Esophagus muscularis mucosa (tissue), 4 donors: ENCODE measurements at regions not wholly inside any gene's neighbourhood (a gene's known extent, or its start where the extent isn't known, plus 50 kb on each side); places are given as distances from the start of the nearest gene placed in this dataset.

Experiments
- DNase-seq: peaks from one replicate; pipeline ENCODE4 v3.0.0-alpha.2; 2017; ENCODE audit errors: extremely low spot score
- H3K27ac ChIP-seq, 4 donors: fragments of 200-600 bp; sonication (generic); replicated peaks in 1 of 4; 1 replicate in 3 of 4; 2 replicates in 1 of 4; pipeline ENCODE4 v1.5.1; 2016 to 2019; ENCODE audit warnings: mild to moderate bottlenecking in 1 of 4
- H3K27me3 ChIP-seq, 4 donors: fragments of 200-600 bp; sonication (generic); one replicate each; pipeline versions ENCODE4 v1.5.1 to v1.6.0; 2016 to 2019
- H3K36me3 ChIP-seq, 4 donors: fragments of 200-600 bp; sonication (generic); one replicate each; pipeline ENCODE4 v1.5.1; 2016 to 2019
- H3K4me1 ChIP-seq, 4 donors: fragments of 200-600 bp; sonication (generic); one replicate each; pipeline ENCODE4 v1.5.1; 2016 to 2019
- H3K4me3 ChIP-seq, 4 donors: fragments of 200-600 bp; sonication (generic); 1 replicate in 2 of 4; 2 replicates in 2 of 4; pipeline ENCODE4 v1.5.1; 2016 to 2019; ENCODE audit warnings: mild to moderate bottlenecking in 4 of 4, moderate library complexity in 1 of 4
- H3K9me3 ChIP-seq, 4 donors: fragments of 200-600 bp; sonication (generic); 1 replicate in 3 of 4; 2 replicates in 1 of 4; pipeline ENCODE4 v1.5.1; 2016 to 2019
- CTCF ChIP-seq, 3 experiments: fragments of 200-600 bp in 2 of 3; fragments of 450-650 bp in 1 of 3; sonication (generic) in 2 of 3; IDR thresholded peaks; one replicate each; pipeline ENCODE4 v1.5.1; 2017 to 2019; ENCODE audit warnings: antibody characterized with exemption in 3 of 3, mild to moderate bottlenecking in 2 of 3, moderate library complexity in 1 of 3
- EP300 ChIP-seq: sonication (generic); formaldehyde crosslinking; IDR thresholded peaks from one replicate; pipeline ENCODE4 v1.6.1; 2017; ENCODE audit warnings: antibody characterized with exemption
- POLR2A ChIP-seq: fragments of 450-650 bp; IDR thresholded peaks from one replicate; pipeline ENCODE4 v1.6.1; 2017; ENCODE audit warnings: antibody characterized with exemption, moderate library complexity, mild to moderate bottlenecking, low read depth
- POLR2AphosphoS5 ChIP-seq, 2 donors: sonication (generic); formaldehyde crosslinking; IDR thresholded peaks; one replicate each; pipeline ENCODE4 v1.6.1; 2017; ENCODE audit warnings: antibody characterized with exemption in 2 of 2
- WGBS: methylation state at CpG from one replicate; pipeline ENCODE4 v1.1.5; 2018; 5-methylcytosine and 5-hydroxymethylcytosine counted together
- intact Hi-C: fragments of 100-400 bp; cut with DNase I; formaldehyde crosslinking; loops from one replicate; pipeline ENCODE4 v1.15.1; 2023

- Histone ChIP-seq H3K9me3 (no peaks in the 10 kb centered on the region), H3K4me1 (peaks cover 3 to 23% (median 21%) of the 10 kb centered on the region in 4 donors), H3K36me3 (no peaks in the 10 kb centered on the region), H3K27me3 (peaks cover 0 to 4% (median 0%) of the 10 kb centered on the region in 4 donors), H3K27ac (no peak overlapping the region), H3K4me3 (no peak overlapping the region)
- WGBS = 100% methylated on average over 2 of the region's 2 CpGs
- TF ChIP-seq EP300 (no peak), POLR2AphosphoS5 (IDR thresholded peaks at IDR 0.05) (no peak), CTCF (IDR thresholded peaks at IDR 0.05) (no peak), POLR2A (no peak)
- no peak for DNase-seq
- intact Hi-C loops = no loop called here
Measured at GRCh38 chr2:239496700-239497099, 95.9 kb upstream of the HDAC4 start.

GRCh38 chr2:239495791-239496233 lies 95.0 kb upstream of the HDAC4 start:
- Histone ChIP-seq H3K27me3 (peaks cover 0 to 8% (median 0%) of the 10 kb centered on the region in 4 donors), H3K36me3 (no peaks in the 10 kb centered on the region), H3K4me1 (peaks cover 3 to 22% (median 21%) of the 10 kb centered on the region in 4 donors), H3K27ac (no peak overlapping the region), H3K4me3 (no peak overlapping the region), H3K9me3 (no peaks in the 10 kb centered on the region)
- TF ChIP-seq EP300 (no peak), POLR2A (no peak), POLR2AphosphoS5 (IDR thresholded peaks at IDR 0.05) (no peak), CTCF (IDR thresholded peaks at IDR 0.05) (no peak)
- intact Hi-C loops = no loop called here
- 63% methylated on average over 8 of the region's 8 CpGs for WGBS
- DNase-seq = no peak

GRCh38 chr2:239495175-239495574 lies 94.4 kb upstream of the HDAC4 start:
- peaks cover 0 to 16% (median 14%) of the 10 kb centered on the region in 4 donors for H3K4me1 ChIP-seq
- TF ChIP-seq POLR2AphosphoS5 (IDR thresholded peaks at IDR 0.05) (no peak), EP300 (no peak), CTCF (IDR thresholded peaks at IDR 0.05) (no peak), POLR2A (no peak)
- no peak for DNase-seq
- 88% methylated on average over 4 of the region's 4 CpGs for WGBS
- intact Hi-C loops = no loop called here
- H3K27ac ChIP-seq = no peak overlapping the region
- H3K36me3 ChIP-seq = no peaks in the 10 kb centered on the region
- H3K9me3 ChIP-seq = no peaks in the 10 kb centered on the region
- no peak overlapping the region for H3K4me3 ChIP-seq
- H3K27me3 ChIP-seq = peaks cover 0 to 8% (median 0%) of the 10 kb centered on the region in 4 donors

- Histone ChIP-seq H3K4me1 (peaks cover 0 to 10% (median 8%) of the 10 kb centered on the region in 4 donors), H3K9me3 (no peaks in the 10 kb centered on the region), H3K36me3 (no peaks in the 10 kb centered on the region), H3K4me3 (no peak overlapping the region), H3K27ac (no peak overlapping the region), H3K27me3 (peaks cover 0 to 8% (median 0%) of the 10 kb centered on the region in 4 donors)
- intact Hi-C loops = no loop called here
- TF ChIP-seq CTCF (IDR thresholded peaks at IDR 0.05) (no peak), POLR2A (no peak), EP300 (no peak), POLR2AphosphoS5 (IDR thresholded peaks at IDR 0.05) (no peak)
- DNase-seq = no peak
- WGBS = 92% methylated on average over 3 of the region's 3 CpGs
Measured at GRCh38 chr2:239494578-239494977, 93.8 kb upstream of the HDAC4 start.

- no peak overlapping the region for H3K4me3 ChIP-seq
Measured at GRCh38 chr2:239489481-239489880, 88.7 kb upstream of the HDAC4 start.

More at GRCh38 chr2:239489481-239489880, 88.7 kb upstream of the HDAC4 start:
- Histone ChIP-seq H3K27me3 (peaks cover 0 to 8% (median 0%) of the 10 kb centered on the region in 4 donors), H3K4me1 (no peaks in the 10 kb centered on the region), H3K36me3 (no peaks in the 10 kb centered on the region), H3K27ac (no peak overlapping the region), H3K9me3 (no peaks in the 10 kb centered on the region)
- no peak for DNase-seq
- TF ChIP-seq POLR2AphosphoS5 (IDR thresholded peaks at IDR 0.05) = no peak
- no peak for TF ChIP-seq POLR2A
- no peak for TF ChIP-seq EP300
- TF ChIP-seq CTCF (IDR thresholded peaks at IDR 0.05) = no peak
- WGBS = 72% methylated on average over 3 of the region's 3 CpGs
- intact Hi-C loops = no loop called here
